Heart right ventricle (tissue), 16 donors: ENCODE measurements at regions not wholly inside any gene's neighbourhood (a gene's known extent, or its start where the extent isn't known, plus 50 kb on each side); places are given as distances from the start of the nearest gene placed in this dataset.
"Not testable (repeated sequence)": the region's sequence is repeated elsewhere in the genome, so short reads cannot be mapped to it uniquely, and the experiment has no call there.

Experiments used
- ATAC-seq, 8 donors: fragments of 200-7000 bp; cut with Tn5 transposase; one replicate each; pipeline ENCODE4 v1.9.1; 2020; ENCODE audit warnings: mild to moderate bottlenecking in 8 of 8, moderate library complexity in 8 of 8, moderate number of reproducible peaks in 1 of 8
- DNase-seq, 2 donors: peaks; one replicate each; pipeline ENCODE4 v3.0.0-alpha.2; 2020
- H3K27ac ChIP-seq, 10 donors: fragments of 200-600 bp; sonication (generic) in 2 of 10; one replicate each; pipeline versions ENCODE4 v1.5.0 to v1.8.0; 2020 to 2022; ENCODE audit warnings: mild to moderate bottlenecking in 3 of 10
- H3K27me3 ChIP-seq, 7 donors: fragments of 200-600 bp; one replicate each; pipeline ENCODE4 v1.8.0; 2021 to 2022; ENCODE audit warnings: mild to moderate bottlenecking in 2 of 7
- H3K36me3 ChIP-seq, 9 donors: fragments of 200-600 bp; sonication (generic) in 1 of 9; one replicate each; pipeline versions ENCODE4 v1.5.0 to v1.8.0; 2020 to 2022; ENCODE audit warnings: mild to moderate bottlenecking in 2 of 9
- H3K4me1 ChIP-seq, 9 donors: fragments of 200-600 bp; sonication (generic) in 1 of 9; one replicate each; pipeline versions ENCODE4 v1.5.0 to v1.8.0; 2020 to 2022; ENCODE audit warnings: mild to moderate bottlenecking in 4 of 9
- H3K4me3 ChIP-seq, 10 donors: fragments of 200-600 bp; sonication (generic) in 2 of 10; one replicate each; pipeline versions ENCODE4 v1.5.0 to v1.8.0; 2020 to 2022; ENCODE audit warnings: mild to moderate bottlenecking in 7 of 10, moderate library complexity in 2 of 10
- H3K9me3 ChIP-seq, 11 donors: fragments of 200-600 bp in 10 of 11; sonication (generic) in 2 of 11; one replicate each; pipeline versions ENCODE4 v1.5.0 to v1.8.0; 2013 to 2022; ENCODE audit warnings: mild to moderate bottlenecking in 2 of 11, control low read depth in 1 of 11, moderate library complexity in 1 of 11
- CTCF ChIP-seq, 9 donors: fragments of 200-600 bp; sonication (generic) in 2 of 9; IDR thresholded peaks; one replicate each; pipeline versions ENCODE4 v1.5.0 to v1.8.0; 2021 to 2022; ENCODE audit warnings: antibody characterized with exemption in 9 of 9, mild to moderate bottlenecking in 5 of 9, moderate library complexity in 1 of 9
- WGBS, 2 donors: extraction: QIAGEN DNeasy Blood & Tissue Kit; methylation state at CpG; one replicate each; pipeline ENCODE4 v1.1.7; 2013; ENCODE audit warnings: inconsistent platforms in 1 of 2; 5-methylcytosine and 5-hydroxymethylcytosine counted together
- intact Hi-C, 10 donors: fragments of 100-400 bp; cut with DNase I; formaldehyde crosslinking; loops; one replicate each; pipeline versions ENCODE4 v1.11.1 to v1.14.2; 2022
- donor health status: Arrhythmogenic right ventricular cardiomyopathy.
- donor health status: ischemic (EF 13 %, LVEDD 7.1; RV severe dilation, severe dysfunction).
- donor health status: healthy with polysubstance abuse.
- donor health status: DM: no; HTN: yes; CAD: no.
- donor health status: DM: no; HTN: no; CAD: no.
- donor health status: ischemic (EF 25% LVEDD 6.9; RV normal size, moderate dysfunction).
- donor health status: ischemic (EF 25% LVEDD 5.7; RV mildly dilated, moderate dysfunction).
- donor health status: healthy.
- donor health status: DM: yes; HTN: yes; CAD: no.
- donor health status: Ischemic cardiomyopathy.
- donor health status: ischemic (EF 35%, LVEDD 5.7; RV mildly dilated, moderate dysfunction).
- donor health status: nonischemic (EF 11% LVEDD 7.7; RV severe dilation, severe dysfunction).
- donor health status: DM: yes; HTN: yes; CAD: no.
- donor health status: PGD.
- donor health status: ischemic (EF 29% LVEDD 5.4; RV normal size, mild dysfunction).
- donor health status: nonischemic (EF 23%, LVEDD 6.1; RV moderate dilation, normal function).

GRCh38 chr14:98931126-98931525 is 340.9 kb downstream of the BCL11B start:
- no peak for TF ChIP-seq CTCF (IDR thresholded peaks at IDR 0.05)
- no peak for DNase-seq
- ATAC-seq: no peak

GRCh38 chr14:98931911-98932310 is 340.1 kb downstream of the BCL11B start:
- WGBS, 2 donors: 79 to 83% methylated on average over 8 of the region's 8 CpGs
- no peak for TF ChIP-seq CTCF (IDR thresholded peaks at IDR 0.05)
- H3K36me3 ChIP-seq: no peaks in the 10 kb centered on the region

More at GRCh38 chr14:98931126-98931525, 340.9 kb downstream of the BCL11B start:
- intact Hi-C loops: no loop called here
- no peak overlapping the region for H3K4me3 ChIP-seq
- H3K27ac ChIP-seq: no peak overlapping the region
- H3K4me1 ChIP-seq: no peaks in the 10 kb centered on the region
- H3K27me3 ChIP-seq: peaks cover 0 to 9% (median 0%) of the 10 kb centered on the region in 7 donors
- H3K9me3 ChIP-seq: no peaks in the 10 kb centered on the region
- H3K36me3 ChIP-seq: no peaks in the 10 kb centered on the region

GRCh38 chr14:98932431-98933325 is 339.3 kb downstream of the BCL11B start:
- no peak for TF ChIP-seq CTCF (IDR thresholded peaks at IDR 0.05)
- no peak for DNase-seq
- Histone ChIP-seq H3K27me3 (peaks cover 0 to 21% (median 3%) of the 10 kb centered on the region in 7 donors), H3K27ac (no peak overlapping the region), H3K36me3 (no peaks in the 10 kb centered on the region), H3K4me1 (no peaks in the 10 kb centered on the region), H3K4me3 (no peak overlapping the region), H3K9me3 (no peaks in the 10 kb centered on the region)
- intact Hi-C loops: no loop called here
- ATAC-seq: no peak
- 71 to 78% methylated on average over 8 of the region's 8 CpGs for WGBS, 2 donors

More at GRCh38 chr14:98931911-98932310, 340.1 kb downstream of the BCL11B start:
- Histone ChIP-seq H3K4me1 (no peaks in the 10 kb centered on the region), H3K4me3 (no peak overlapping the region), H3K27ac (no peak overlapping the region), H3K9me3 (no peaks in the 10 kb centered on the region), H3K27me3 (peaks cover 0 to 13% (median 0%) of the 10 kb centered on the region in 7 donors)
- ATAC-seq (no peak), DNase-seq (no peak)
- intact Hi-C loops: no loop called here

- H3K9me3 ChIP-seq, intact Hi-C loops, ATAC-seq, H3K4me1 ChIP-seq, H3K4me3 ChIP-seq, H3K27ac ChIP-seq, H3K36me3 ChIP-seq, DNase-seq: not testable (repeated sequence)
- H3K27me3 ChIP-seq: peaks cover 0 to 28% (median 3%) of the 10 kb centered on the region in 7 donors
- WGBS, 2 donors: 69 to 74% methylated on average over 5 of the region's 5 CpGs
These were observed 337.4 kb downstream of the BCL11B start for GRCh38 chr14:98934569-98934968.

GRCh38 chr14:98935921-98936320 is 336.1 kb downstream of the BCL11B start:
- peaks cover 0 to 37% (median 3%) of the 10 kb centered on the region in 7 donors for H3K27me3 ChIP-seq
- no peak for ATAC-seq

More at GRCh38 chr14:98935921-98936320, 336.1 kb downstream of the BCL11B start:
- Histone ChIP-seq H3K36me3 (no peaks in the 10 kb centered on the region), H3K4me3 (no peak overlapping the region), H3K27ac (no peak overlapping the region), H3K9me3 (no peaks in the 10 kb centered on the region), H3K4me1 (no peaks in the 10 kb centered on the region)
- 88 to 89% methylated on average over 9 of the region's 9 CpGs for WGBS, 2 donors
- no peak for DNase-seq
- TF ChIP-seq CTCF (IDR thresholded peaks at IDR 0.05): no peak
- intact Hi-C loops: no loop called here
